ENCODE measurements at regions not wholly inside any gene's neighbourhood (a gene's known extent, or its start where the extent isn't known, plus 50 kb on each side); places are given as distances from the start of the nearest gene placed in this dataset.
"Not testable (repeated sequence)": the region's sequence is repeated elsewhere in the genome, so short reads cannot be mapped to it uniquely, and the experiment has no call there.

GRCh38 chr21:28419811-28420210, 572.9 kb downstream of the LTN1 start:
- no peak for DNase-seq
- TF ChIP-seq POLR2A (IDR thresholded peaks at IDR 0.05; ENCODE audit: low read length) (no peak), GATA1 (IDR thresholded peaks at IDR 0.05; ENCODE audit: low read depth, low read length) (no peak)

GRCh38 chr21:28418726-28419514, 573.8 kb downstream of the LTN1 start:
- TF ChIP-seq GATA1 (IDR thresholded peaks at IDR 0.05; ENCODE audit: low read depth, low read length) = no peak
- TF ChIP-seq POLR2A (IDR thresholded peaks at IDR 0.05; ENCODE audit: low read length) = no peak
- no peak for DNase-seq

GRCh38 chr21:28410256-28410655, 582.4 kb downstream of the LTN1 start:
- no peak for DNase-seq
- no peak for TF ChIP-seq GATA1 (IDR thresholded peaks at IDR 0.05; ENCODE audit: low read depth, low read length)
- no peak for TF ChIP-seq POLR2A (IDR thresholded peaks at IDR 0.05; ENCODE audit: low read length)

- DNase-seq = no peak
These were observed 590.1 kb downstream of the LTN1 start for GRCh38 chr21:28402616-28402989.

GRCh38 chr21:28397040-28397439, 595.6 kb downstream of the LTN1 start:
- DNase-seq = no peak
- TF ChIP-seq POLR2A (IDR thresholded peaks at IDR 0.05; ENCODE audit: low read length) (no peak), GATA1 (IDR thresholded peaks at IDR 0.05; ENCODE audit: low read depth, low read length) (no peak)

More at GRCh38 chr21:28402616-28402989, 590.1 kb downstream of the LTN1 start:
- TF ChIP-seq POLR2A (IDR thresholded peaks at IDR 0.05; ENCODE audit: low read length) (no peak), GATA1 (IDR thresholded peaks at IDR 0.05; ENCODE audit: low read depth, low read length) (no peak)

GRCh38 chr21:28396421-28396820, 596.3 kb downstream of the LTN1 start:
- no peak for TF ChIP-seq GATA1 (IDR thresholded peaks at IDR 0.05; ENCODE audit: low read depth, low read length)
- peak; percentile 12 to 31 for DNase-seq

- TF ChIP-seq GATA1 (IDR thresholded peaks at IDR 0.05; ENCODE audit: low read depth, low read length) (no peak), POLR2A (IDR thresholded peaks at IDR 0.05; ENCODE audit: low read length) (no peak)
- peak; percentile 20 to 26 for DNase-seq
These were observed 599.4 kb downstream of the LTN1 start for GRCh38 chr21:28393279-28393678.

- no peak for TF ChIP-seq POLR2A (IDR thresholded peaks at IDR 0.05; ENCODE audit: low read length)
- no peak for TF ChIP-seq GATA1 (IDR thresholded peaks at IDR 0.05; ENCODE audit: low read depth, low read length)
- DNase-seq = peak; percentile 84 to 94
These were observed 600.5 kb downstream of the LTN1 start for GRCh38 chr21:28391938-28392849.

- DNase-seq = no peak
- no peak for TF ChIP-seq GATA1 (IDR thresholded peaks at IDR 0.05; ENCODE audit: low read depth, low read length)
- TF ChIP-seq POLR2A (IDR thresholded peaks at IDR 0.05; ENCODE audit: low read length) = no peak
These were observed 605.5 kb downstream of the LTN1 start for GRCh38 chr21:28387220-28387619.

GRCh38 chr21:28385845-28386244, 606.8 kb downstream of the LTN1 start:
- no peak for DNase-seq
- no peak for TF ChIP-seq GATA1 (IDR thresholded peaks at IDR 0.05; ENCODE audit: low read depth, low read length)
- TF ChIP-seq POLR2A (IDR thresholded peaks at IDR 0.05; ENCODE audit: low read length) = no peak

- DNase-seq = not testable (repeated sequence)
These were observed 611.5 kb downstream of the LTN1 start for GRCh38 chr21:28381000-28381745.

GRCh38 chr21:28380241-28380640, 612.4 kb downstream of the LTN1 start:
- no peak for TF ChIP-seq POLR2A (IDR thresholded peaks at IDR 0.05; ENCODE audit: low read length)
- TF ChIP-seq GATA1 (IDR thresholded peaks at IDR 0.05; ENCODE audit: low read depth, low read length) = no peak
- DNase-seq = no peak

GRCh38 chr21:28378026-28378425, 614.7 kb downstream of the LTN1 start:
- DNase-seq = no peak
- TF ChIP-seq GATA1 (IDR thresholded peaks at IDR 0.05; ENCODE audit: low read depth, low read length) = no peak
- no peak for TF ChIP-seq POLR2A (IDR thresholded peaks at IDR 0.05; ENCODE audit: low read length)
